ENCODE measurements at regions not wholly inside any gene's neighbourhood (a gene's known extent, or its start where the extent isn't known, plus 50 kb on each side); places are given as distances from the start of the nearest gene placed in this dataset.
A peak's percentile ranks its signal among the peaks of the same experiment; 100 is the strongest.

- peak; percentile 35 for DNase-seq
- no peak overlapping the region for H3K27ac Mint-ChIP-seq
These were observed 185.4 kb upstream of the SHH start for GRCh38 chr7:155997431-155998327.

DNA sequence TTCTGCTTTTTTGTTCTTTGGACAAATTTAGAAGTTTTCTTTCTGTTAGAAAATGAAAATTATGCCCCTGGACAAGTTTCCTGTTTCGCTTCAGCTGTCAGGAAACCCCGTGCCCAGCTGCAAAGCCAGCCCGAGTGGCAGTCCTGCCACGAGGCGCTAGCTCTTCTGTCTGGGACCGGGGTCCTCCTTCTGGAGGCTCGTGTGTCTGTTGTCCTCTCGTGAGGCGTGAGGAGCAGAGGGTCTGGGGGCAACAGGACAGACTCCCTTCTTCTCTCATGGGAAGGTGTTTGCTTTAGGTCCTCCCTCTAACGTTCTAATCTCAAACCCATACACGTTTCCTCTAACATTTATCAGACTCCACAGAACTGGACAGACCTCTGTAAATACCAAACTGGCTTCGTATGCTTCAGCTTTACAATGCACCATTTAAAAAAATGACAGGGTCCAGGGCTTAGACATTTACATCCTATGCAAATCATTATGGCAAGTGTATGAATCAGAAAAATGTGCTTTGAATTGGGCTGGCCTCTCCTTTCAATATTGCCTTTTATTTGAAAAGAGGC, 184.5 kb upstream of the SHH start:
- Mint-ChIP-seq H3K4me1 (peaks cover 19% of the 10 kb centered on the region), H3K36me3 (no peaks in the 10 kb centered on the region)
- CTCF ChIA-PET, result no interaction called here

More at GRCh38 chr7:155997431-155998327, 185.4 kb upstream of the SHH start:
- Mint-ChIP-seq H3K4me3 (no peak overlapping the region), H3K9me3 (ENCODE audit: low read depth) (no peaks in the 10 kb centered on the region), H3K4me1 (peaks cover 19% of the 10 kb centered on the region), H3K27me3 (peaks cover 25% of the 10 kb centered on the region), H3K36me3 (no peaks in the 10 kb centered on the region)
- CTCF ChIA-PET, result no interaction called here
- ATAC-seq, result no peak

GRCh38 chr7:155995183-155995612, 182.9 kb upstream of the SHH start:
- H3K27me3 Mint-ChIP-seq, result peaks cover 25% of the 10 kb centered on the region
- H3K4me3 Mint-ChIP-seq, result no peak overlapping the region
- no peaks in the 10 kb centered on the region for H3K36me3 Mint-ChIP-seq
- peaks cover 19% of the 10 kb centered on the region for H3K4me1 Mint-ChIP-seq
- no peaks in the 10 kb centered on the region for H3K9me3 Mint-ChIP-seq (ENCODE audit: low read depth)
- DNase-seq (peak; percentile 9), ATAC-seq (no peak)
- CTCF ChIA-PET, result no interaction called here
- no peak overlapping the region for H3K27ac Mint-ChIP-seq

More for the DNA sequence above, 184.5 kb upstream of the SHH start:
- no peaks in the 10 kb centered on the region for H3K9me3 Mint-ChIP-seq (ENCODE audit: low read depth)
- ATAC-seq (no peak), DNase-seq (peak; percentile 9)
- H3K27me3 Mint-ChIP-seq, result peaks cover 25% of the 10 kb centered on the region
- H3K27ac Mint-ChIP-seq, result no peak overlapping the region
- H3K4me3 Mint-ChIP-seq, result no peak overlapping the region

- Mint-ChIP-seq H3K9me3 (ENCODE audit: low read depth) (peaks cover 2% of the 10 kb centered on the region), H3K4me3 (no peak overlapping the region), H3K27me3 (peaks cover 25% of the 10 kb centered on the region), H3K36me3 (no peaks in the 10 kb centered on the region), H3K27ac (no peak overlapping the region), H3K4me1 (peaks cover 19% of the 10 kb centered on the region)
- CTCF ChIA-PET, result no interaction called here
- no peak for ATAC-seq
- DNase-seq, result peak; percentile 18
These were observed 182.1 kb upstream of the SHH start for GRCh38 chr7:155994279-155994811.

- Mint-ChIP-seq H3K9me3 (ENCODE audit: low read depth) (peaks cover 2% of the 10 kb centered on the region), H3K4me3 (no peak overlapping the region), H3K27ac (no peak overlapping the region), H3K36me3 (no peaks in the 10 kb centered on the region), H3K4me1 (peaks cover 19% of the 10 kb centered on the region), H3K27me3 (peaks cover 25% of the 10 kb centered on the region)
- CTCF ChIA-PET, result no interaction called here
- DNase-seq (peak; percentile 22), ATAC-seq (no peak)
These were observed 181.4 kb upstream of the SHH start for GRCh38 chr7:155993420-155994278.

- Mint-ChIP-seq H3K4me3 (no peak overlapping the region), H3K36me3 (no peaks in the 10 kb centered on the region), H3K27ac (no peak overlapping the region), H3K27me3 (peaks cover 23% of the 10 kb centered on the region), H3K9me3 (ENCODE audit: low read depth) (peaks cover 2% of the 10 kb centered on the region), H3K4me1 (peaks cover 16% of the 10 kb centered on the region)
- ATAC-seq (no peak), DNase-seq (peak; percentile 27)
- CTCF ChIA-PET, result no interaction called here
These were observed 180.7 kb upstream of the SHH start for GRCh38 chr7:155992974-155993373.

DNA sequence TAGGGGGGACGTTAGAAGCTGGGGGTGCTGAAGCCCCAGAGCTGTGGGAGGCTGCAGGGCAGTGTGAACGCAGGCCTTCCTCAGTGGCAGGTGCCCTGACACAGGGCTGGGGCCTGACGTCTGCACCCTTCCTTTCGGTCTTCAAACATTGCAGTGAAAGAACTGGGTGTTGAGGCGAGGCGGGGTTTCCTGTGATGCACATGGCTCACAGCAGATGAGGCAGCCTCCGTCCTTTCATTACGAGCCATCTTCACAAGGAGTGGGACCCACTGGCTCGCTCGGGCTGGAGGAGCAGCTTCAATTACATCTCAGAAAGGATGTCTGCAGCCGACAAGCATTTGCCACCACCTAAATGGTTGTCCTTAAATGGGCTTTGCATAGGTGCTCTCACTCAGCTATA, 180.3 kb upstream of the SHH start:
- CTCF ChIA-PET, result no interaction called here
- Mint-ChIP-seq H3K27me3 (peaks cover 18% of the 10 kb centered on the region), H3K4me3 (no peak overlapping the region), H3K4me1 (peaks cover 13% of the 10 kb centered on the region), H3K36me3 (no peaks in the 10 kb centered on the region), H3K27ac (no peak overlapping the region), H3K9me3 (ENCODE audit: low read depth) (peaks cover 2% of the 10 kb centered on the region)
- DNase-seq (no peak), ATAC-seq (no peak)

DNA sequence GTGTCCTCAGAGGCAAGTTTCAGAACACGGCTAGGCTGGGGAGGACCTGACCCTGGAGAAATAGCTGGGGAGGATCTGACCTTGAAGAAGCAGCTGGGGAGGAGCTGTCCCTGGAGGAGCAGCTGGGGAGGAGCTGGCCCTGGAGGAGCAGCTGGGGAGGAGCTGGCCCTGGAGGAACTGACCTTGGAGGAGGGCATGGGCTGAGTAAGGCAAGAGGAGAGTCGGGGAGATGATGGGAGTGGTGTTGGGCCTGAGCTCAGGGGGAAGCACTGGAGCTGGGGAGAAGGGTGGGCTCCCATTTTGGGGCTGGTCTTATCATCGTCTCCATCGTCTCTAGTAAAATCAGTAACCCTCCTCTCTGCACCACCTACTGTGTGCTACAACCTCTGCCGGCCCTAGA, 179.8 kb upstream of the SHH start:
- Mint-ChIP-seq H3K36me3 (no peaks in the 10 kb centered on the region), H3K4me3 (no peak overlapping the region), H3K27ac (no peak overlapping the region), H3K9me3 (ENCODE audit: low read depth) (peaks cover 2% of the 10 kb centered on the region), H3K4me1 (peaks cover 9% of the 10 kb centered on the region), H3K27me3 (peaks cover 14% of the 10 kb centered on the region)
- no peak for ATAC-seq
- peak; percentile 23 for DNase-seq
- CTCF ChIA-PET, result no interaction called here

DNA sequence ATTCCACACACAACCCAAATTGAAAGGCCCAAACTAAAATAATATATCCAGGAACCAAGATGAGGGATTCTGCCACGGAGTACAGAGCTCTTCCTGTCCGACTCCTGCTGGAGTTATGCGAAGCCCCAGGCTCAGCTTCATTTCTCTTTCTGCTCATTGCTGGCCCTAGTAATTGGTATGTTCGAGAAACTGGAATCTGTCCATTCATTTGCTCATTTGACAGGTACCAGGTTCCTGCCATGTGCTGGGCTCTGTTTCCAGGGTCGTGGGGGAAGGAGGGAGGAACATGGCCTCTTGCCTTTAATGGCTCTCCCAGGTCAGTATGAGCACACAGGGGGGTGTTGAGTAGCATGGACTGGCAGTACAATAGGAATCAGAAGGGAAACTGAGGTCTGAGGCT, 179.2 kb upstream of the SHH start:
- H3K36me3 Mint-ChIP-seq, result no peaks in the 10 kb centered on the region
- no peak for ATAC-seq
- H3K4me1 Mint-ChIP-seq, result peaks cover 6% of the 10 kb centered on the region
- no peak overlapping the region for H3K27ac Mint-ChIP-seq
- peaks cover 8% of the 10 kb centered on the region for H3K27me3 Mint-ChIP-seq
- CTCF ChIA-PET, result no interaction called here
- DNase-seq, result no peak
- H3K9me3 Mint-ChIP-seq (ENCODE audit: low read depth), result peaks cover 2% of the 10 kb centered on the region
- H3K4me3 Mint-ChIP-seq, result no peak overlapping the region

DNA sequence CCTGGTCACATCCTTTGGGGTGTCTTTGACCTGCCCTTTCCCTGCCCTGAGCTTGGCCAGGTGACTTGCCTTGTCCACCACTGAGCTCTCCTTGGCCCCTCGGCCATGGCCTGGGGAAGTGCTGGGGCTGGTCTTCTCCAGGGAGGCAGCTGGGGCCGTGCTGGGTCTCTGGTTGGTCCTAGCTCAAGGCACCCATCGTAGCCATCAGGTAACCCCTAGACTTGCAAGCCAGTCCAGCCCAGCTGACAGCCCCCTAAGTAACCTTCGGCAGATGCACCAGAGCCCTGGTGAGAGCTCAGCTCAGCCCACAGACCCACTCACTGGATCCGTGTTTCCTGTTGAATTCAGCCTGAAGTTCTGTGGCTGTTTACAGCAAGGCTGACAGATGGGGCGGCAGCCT, 176.2 kb upstream of the SHH start:
- H3K9me3 Mint-ChIP-seq (ENCODE audit: low read depth), result peaks cover 2% of the 10 kb centered on the region
- no peaks in the 10 kb centered on the region for H3K27me3 Mint-ChIP-seq
- CTCF ChIA-PET, result no interaction called here
- DNase-seq (peak; percentile 15), ATAC-seq (no peak)
- no peaks in the 10 kb centered on the region for H3K4me1 Mint-ChIP-seq
- H3K27ac Mint-ChIP-seq, result no peak overlapping the region
- no peaks in the 10 kb centered on the region for H3K36me3 Mint-ChIP-seq
- no peak overlapping the region for H3K4me3 Mint-ChIP-seq

GRCh38 chr7:155987681-155988235, 175.5 kb upstream of the SHH start:
- ATAC-seq (no peak), DNase-seq (peak; percentile 25)
- Mint-ChIP-seq H3K36me3 (no peaks in the 10 kb centered on the region), H3K4me1 (no peaks in the 10 kb centered on the region), H3K9me3 (ENCODE audit: low read depth) (peaks cover 2% of the 10 kb centered on the region), H3K27ac (no peak overlapping the region), H3K4me3 (no peak overlapping the region), H3K27me3 (no peaks in the 10 kb centered on the region)
- CTCF ChIA-PET, result no interaction called here

DNA sequence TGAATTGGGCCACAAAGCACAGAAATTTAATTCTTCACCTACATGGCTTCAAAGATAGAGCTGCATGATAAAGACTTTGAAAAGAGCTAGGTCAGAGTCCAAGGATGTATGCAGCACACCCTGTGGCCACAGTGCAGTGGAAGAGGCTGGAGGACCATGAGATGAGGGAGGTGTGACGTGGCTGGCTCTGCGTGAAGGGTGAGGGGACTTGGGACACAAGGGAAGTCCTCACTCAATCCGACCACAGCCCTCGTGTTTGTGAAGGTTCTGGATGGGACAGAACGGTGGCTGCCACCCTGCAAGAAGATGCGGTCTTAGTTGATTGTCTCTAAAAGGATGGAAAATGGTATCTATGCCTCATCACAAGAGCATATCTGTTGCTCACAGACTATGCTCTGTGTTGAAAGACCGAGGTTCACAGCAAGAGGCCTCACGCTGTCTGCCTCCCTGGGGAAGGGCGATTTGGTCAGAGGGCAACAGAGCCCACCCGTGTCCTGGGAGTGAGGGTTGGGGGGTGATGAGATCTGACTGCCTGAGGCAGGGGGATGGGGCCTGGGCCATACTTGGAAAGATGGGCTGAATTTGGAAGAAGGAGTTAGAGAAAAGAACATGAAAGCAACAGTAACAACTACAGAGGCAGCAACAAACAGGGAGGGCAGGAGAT, 174.4 kb upstream of the SHH start:
- Mint-ChIP-seq H3K4me1 (no peaks in the 10 kb centered on the region), H3K36me3 (no peaks in the 10 kb centered on the region), H3K4me3 (no peak overlapping the region), H3K27ac (no peak overlapping the region), H3K27me3 (no peaks in the 10 kb centered on the region), H3K9me3 (ENCODE audit: low read depth) (peaks cover 2% of the 10 kb centered on the region)
- CTCF ChIA-PET, result no interaction called here
- ATAC-seq (no peak), DNase-seq (peak; percentile 8)

Measured in activated CD8-positive, alpha-beta memory T cell treated with anti-CD3 and anti-CD28 coated beads, Interleukin-2, amount 10 ng/mL, durations not matched to agents 7 days and 5 days (primary cell).